ENCODE measurements at regions not wholly inside any gene's neighbourhood (a gene's known extent, or its start where the extent isn't known, plus 50 kb on each side); places are given as distances from the start of the nearest gene placed in this dataset.

DNA sequence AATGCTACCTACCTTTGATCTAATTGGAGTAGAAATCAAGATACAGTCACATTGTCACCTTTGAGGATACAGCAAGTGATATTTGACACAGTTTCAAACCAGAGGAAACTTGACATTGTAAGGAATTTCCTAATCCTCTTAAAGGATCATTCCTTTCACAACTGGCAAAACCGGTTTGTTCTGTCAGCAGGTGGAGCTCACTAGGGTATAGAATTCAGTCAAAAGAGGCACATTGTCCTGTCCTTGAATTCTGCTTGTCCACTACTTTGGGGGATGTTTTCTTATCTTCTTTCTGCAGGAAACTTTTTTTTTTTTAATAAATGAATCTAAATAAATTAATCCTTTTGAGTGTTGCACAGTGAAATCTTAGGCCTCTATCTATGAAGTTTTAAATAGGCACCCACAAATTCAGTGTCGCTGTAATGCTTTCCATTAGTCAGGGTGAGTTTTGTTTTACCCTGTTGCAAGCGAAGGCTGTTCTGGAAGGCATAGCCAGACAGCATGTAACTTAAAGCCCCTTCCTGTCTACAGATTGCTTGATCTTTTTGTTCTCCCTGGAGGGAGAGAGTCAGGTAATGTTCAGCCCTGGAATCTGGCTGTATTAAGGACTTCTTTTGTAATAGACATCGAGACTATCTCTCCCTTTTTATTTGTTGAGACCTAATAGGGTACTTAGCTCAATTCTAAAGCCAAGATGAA lies 285.0 kb upstream of the RGS6 start:
- TF ChIP-seq EZH2 (IDR thresholded peaks at IDR 0.05; ENCODE audit: insufficient read depth, low read length) (no peak), CTCF (IDR thresholded peaks at IDR 0.05; ENCODE audit: insufficient read depth, low read depth, low read length) (no peak)
